H1 (cell line): ENCODE measurements at regions not wholly inside any gene's neighbourhood (a gene's known extent, or its start where the extent isn't known, plus 50 kb on each side); places are given as distances from the start of the nearest gene placed in this dataset.

Experiments
- KDM5A ChIP-seq: fragments of 200-600 bp; IDR thresholded peaks from 2 replicates; pipeline ENCODE4 v1.7.1; 2012; ENCODE audit warnings: mild to moderate bottlenecking, low read length, inconsistent platforms, mixed read lengths
- RFX5 ChIP-seq: IDR thresholded peaks from 2 replicates; pipeline ENCODE4 v1.6.1; 2011; ENCODE audit warnings: low read depth, low read length, improper control_type of control experiment, borderline replicate concordance
- RXRA ChIP-seq: IDR thresholded peaks from 2 replicates; pipeline ENCODE4 v1.6.1; 2011; ENCODE audit warnings: low read depth, mild to moderate bottlenecking, low read length, moderate library complexity; ENCODE audit not compliant: insufficient read depth
- TEAD4 ChIP-seq: IDR thresholded peaks from 2 replicates; pipeline ENCODE4 v1.6.1; 2012; ENCODE audit warnings: low read depth, low read length, inconsistent platforms, mixed read lengths
- TF ChIP-seq, protein P1 (sequence below): fragments of 300-600 bp; sonication (generic); IDR thresholded peaks from 2 replicates; pipeline ENCODE4 v1.7.1; 2012; ENCODE audit warnings: low read length, moderate library complexity, mild to moderate bottlenecking, inconsistent platforms; ENCODE audit not compliant: insufficient replicate concordance

DNA sequence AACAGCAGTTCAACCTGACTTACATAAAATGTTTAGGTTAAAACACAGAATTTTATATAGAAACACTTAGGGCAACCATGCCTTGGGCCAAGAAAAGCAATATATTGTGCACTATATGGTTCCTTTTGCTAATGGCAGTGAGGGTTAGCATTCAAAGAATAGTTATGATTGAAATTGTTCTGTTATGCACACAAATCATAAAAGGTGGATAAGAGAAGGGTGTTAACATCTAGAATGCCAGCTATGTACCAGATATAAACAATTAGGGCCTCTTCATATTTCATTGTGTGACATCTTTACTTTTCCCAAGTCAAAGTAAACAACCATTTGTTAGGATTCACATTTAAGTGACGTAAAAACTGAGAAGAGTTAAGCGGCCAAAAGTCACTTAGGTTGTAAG lies 308.0 kb upstream of the B3GALT2 start (continued):
- TF ChIP-seq, protein P1, sequence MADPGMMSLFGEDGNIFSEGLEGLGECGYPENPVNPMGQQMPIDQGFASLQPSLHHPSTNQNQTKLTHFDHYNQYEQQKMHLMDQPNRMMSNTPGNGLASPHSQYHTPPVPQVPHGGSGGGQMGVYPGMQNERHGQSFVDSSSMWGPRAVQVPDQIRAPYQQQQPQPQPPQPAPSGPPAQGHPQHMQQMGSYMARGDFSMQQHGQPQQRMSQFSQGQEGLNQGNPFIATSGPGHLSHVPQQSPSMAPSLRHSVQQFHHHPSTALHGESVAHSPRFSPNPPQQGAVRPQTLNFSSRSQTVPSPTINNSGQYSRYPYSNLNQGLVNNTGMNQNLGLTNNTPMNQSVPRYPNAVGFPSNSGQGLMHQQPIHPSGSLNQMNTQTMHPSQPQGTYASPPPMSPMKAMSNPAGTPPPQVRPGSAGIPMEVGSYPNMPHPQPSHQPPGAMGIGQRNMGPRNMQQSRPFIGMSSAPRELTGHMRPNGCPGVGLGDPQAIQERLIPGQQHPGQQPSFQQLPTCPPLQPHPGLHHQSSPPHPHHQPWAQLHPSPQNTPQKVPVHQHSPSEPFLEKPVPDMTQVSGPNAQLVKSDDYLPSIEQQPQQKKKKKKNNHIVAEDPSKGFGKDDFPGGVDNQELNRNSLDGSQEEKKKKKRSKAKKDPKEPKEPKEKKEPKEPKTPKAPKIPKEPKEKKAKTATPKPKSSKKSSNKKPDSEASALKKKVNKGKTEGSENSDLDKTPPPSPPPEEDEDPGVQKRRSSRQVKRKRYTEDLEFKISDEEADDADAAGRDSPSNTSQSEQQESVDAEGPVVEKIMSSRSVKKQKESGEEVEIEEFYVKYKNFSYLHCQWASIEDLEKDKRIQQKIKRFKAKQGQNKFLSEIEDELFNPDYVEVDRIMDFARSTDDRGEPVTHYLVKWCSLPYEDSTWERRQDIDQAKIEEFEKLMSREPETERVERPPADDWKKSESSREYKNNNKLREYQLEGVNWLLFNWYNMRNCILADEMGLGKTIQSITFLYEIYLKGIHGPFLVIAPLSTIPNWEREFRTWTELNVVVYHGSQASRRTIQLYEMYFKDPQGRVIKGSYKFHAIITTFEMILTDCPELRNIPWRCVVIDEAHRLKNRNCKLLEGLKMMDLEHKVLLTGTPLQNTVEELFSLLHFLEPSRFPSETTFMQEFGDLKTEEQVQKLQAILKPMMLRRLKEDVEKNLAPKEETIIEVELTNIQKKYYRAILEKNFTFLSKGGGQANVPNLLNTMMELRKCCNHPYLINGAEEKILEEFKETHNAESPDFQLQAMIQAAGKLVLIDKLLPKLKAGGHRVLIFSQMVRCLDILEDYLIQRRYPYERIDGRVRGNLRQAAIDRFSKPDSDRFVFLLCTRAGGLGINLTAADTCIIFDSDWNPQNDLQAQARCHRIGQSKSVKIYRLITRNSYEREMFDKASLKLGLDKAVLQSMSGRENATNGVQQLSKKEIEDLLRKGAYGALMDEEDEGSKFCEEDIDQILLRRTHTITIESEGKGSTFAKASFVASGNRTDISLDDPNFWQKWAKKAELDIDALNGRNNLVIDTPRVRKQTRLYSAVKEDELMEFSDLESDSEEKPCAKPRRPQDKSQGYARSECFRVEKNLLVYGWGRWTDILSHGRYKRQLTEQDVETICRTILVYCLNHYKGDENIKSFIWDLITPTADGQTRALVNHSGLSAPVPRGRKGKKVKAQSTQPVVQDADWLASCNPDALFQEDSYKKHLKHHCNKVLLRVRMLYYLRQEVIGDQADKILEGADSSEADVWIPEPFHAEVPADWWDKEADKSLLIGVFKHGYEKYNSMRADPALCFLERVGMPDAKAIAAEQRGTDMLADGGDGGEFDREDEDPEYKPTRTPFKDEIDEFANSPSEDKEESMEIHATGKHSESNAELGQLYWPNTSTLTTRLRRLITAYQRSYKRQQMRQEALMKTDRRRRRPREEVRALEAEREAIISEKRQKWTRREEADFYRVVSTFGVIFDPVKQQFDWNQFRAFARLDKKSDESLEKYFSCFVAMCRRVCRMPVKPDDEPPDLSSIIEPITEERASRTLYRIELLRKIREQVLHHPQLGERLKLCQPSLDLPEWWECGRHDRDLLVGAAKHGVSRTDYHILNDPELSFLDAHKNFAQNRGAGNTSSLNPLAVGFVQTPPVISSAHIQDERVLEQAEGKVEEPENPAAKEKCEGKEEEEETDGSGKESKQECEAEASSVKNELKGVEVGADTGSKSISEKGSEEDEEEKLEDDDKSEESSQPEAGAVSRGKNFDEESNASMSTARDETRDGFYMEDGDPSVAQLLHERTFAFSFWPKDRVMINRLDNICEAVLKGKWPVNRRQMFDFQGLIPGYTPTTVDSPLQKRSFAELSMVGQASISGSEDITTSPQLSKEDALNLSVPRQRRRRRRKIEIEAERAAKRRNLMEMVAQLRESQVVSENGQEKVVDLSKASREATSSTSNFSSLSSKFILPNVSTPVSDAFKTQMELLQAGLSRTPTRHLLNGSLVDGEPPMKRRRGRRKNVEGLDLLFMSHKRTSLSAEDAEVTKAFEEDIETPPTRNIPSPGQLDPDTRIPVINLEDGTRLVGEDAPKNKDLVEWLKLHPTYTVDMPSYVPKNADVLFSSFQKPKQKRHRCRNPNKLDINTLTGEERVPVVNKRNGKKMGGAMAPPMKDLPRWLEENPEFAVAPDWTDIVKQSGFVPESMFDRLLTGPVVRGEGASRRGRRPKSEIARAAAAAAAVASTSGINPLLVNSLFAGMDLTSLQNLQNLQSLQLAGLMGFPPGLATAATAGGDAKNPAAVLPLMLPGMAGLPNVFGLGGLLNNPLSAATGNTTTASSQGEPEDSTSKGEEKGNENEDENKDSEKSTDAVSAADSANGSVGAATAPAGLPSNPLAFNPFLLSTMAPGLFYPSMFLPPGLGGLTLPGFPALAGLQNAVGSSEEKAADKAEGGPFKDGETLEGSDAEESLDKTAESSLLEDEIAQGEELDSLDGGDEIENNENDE: no peak
- TF ChIP-seq KDM5A (no peak), RXRA (no peak), TEAD4 (no peak), RFX5 (no peak)
